8988T (cell line): ENCODE measurements at regions not wholly inside any gene's neighbourhood (a gene's known extent, or its start where the extent isn't known, plus 50 kb on each side); places are given as distances from the start of the nearest gene placed in this dataset.

Experiments
- DNase-seq: peaks from one replicate; pipeline ENCODE4 v3.0.0; 2011

- no peak for DNase-seq
These were observed 103.2 kb upstream of the TARS1 start for GRCh38 chr5:33337637-33337992.

- DNase-seq, result no peak
These were observed 102.2 kb upstream of the TARS1 start for GRCh38 chr5:33338336-33339110.

GRCh38 chr5:33339413-33339812 is 101.4 kb upstream of the TARS1 start:
- no peak for DNase-seq

- DNase-seq, result no peak
These were observed 100.6 kb upstream of the TARS1 start for GRCh38 chr5:33340195-33340594.

- no peak for DNase-seq
These were observed 99.4 kb upstream of the TARS1 start for GRCh38 chr5:33341351-33341750.

- peak; percentile 21 for DNase-seq
These were observed 97.0 kb upstream of the TARS1 start for GRCh38 chr5:33343676-33344327.

GRCh38 chr5:33346534-33346933 is 94.2 kb upstream of the TARS1 start:
- DNase-seq, result no peak

GRCh38 chr5:33361781-33362180 is 79.0 kb upstream of the TARS1 start:
- no peak for DNase-seq

- no peak for DNase-seq
These were observed 77.8 kb upstream of the TARS1 start for GRCh38 chr5:33362915-33363314.

- no peak for DNase-seq
These were observed 77.2 kb upstream of the TARS1 start for GRCh38 chr5:33363537-33363936.

- DNase-seq, result no peak
These were observed 76.4 kb upstream of the TARS1 start for GRCh38 chr5:33364406-33364805.

- DNase-seq, result no peak
These were observed 73.3 kb upstream of the TARS1 start for GRCh38 chr5:33367416-33367815.

- DNase-seq, result no peak
These were observed 71.0 kb upstream of the TARS1 start for GRCh38 chr5:33369485-33370465.

- DNase-seq, result no peak
These were observed 70.3 kb upstream of the TARS1 start for GRCh38 chr5:33370466-33370859.

- DNase-seq, result no peak
These were observed 69.1 kb upstream of the TARS1 start for GRCh38 chr5:33371660-33372059.

GRCh38 chr5:33372721-33373472 is 67.9 kb upstream of the TARS1 start:
- no peak for DNase-seq

GRCh38 chr5:33375900-33376299 is 64.9 kb upstream of the TARS1 start:
- no peak for DNase-seq

- DNase-seq, result no peak
These were observed 61.0 kb upstream of the TARS1 start for GRCh38 chr5:33379757-33380156.

- DNase-seq, result no peak
These were observed 59.5 kb upstream of the TARS1 start for GRCh38 chr5:33381243-33381642.
